Superior temporal gyrus (tissue), 1 donor: ENCODE measurements at regions not wholly inside any gene's neighbourhood (a gene's known extent, or its start where the extent isn't known, plus 50 kb on each side); places are given as distances from the start of the nearest gene placed in this dataset.

ENCODE experiments used
- DNase-seq: peaks from one replicate; pipeline ENCODE4 v3.0.0-alpha.2; 2016; ENCODE audit errors: extremely low spot score

- no peak for DNase-seq
Observed at GRCh38 chr10:78785991-78786390, 282.8 kb upstream of the ZMIZ1 start.

DNA sequence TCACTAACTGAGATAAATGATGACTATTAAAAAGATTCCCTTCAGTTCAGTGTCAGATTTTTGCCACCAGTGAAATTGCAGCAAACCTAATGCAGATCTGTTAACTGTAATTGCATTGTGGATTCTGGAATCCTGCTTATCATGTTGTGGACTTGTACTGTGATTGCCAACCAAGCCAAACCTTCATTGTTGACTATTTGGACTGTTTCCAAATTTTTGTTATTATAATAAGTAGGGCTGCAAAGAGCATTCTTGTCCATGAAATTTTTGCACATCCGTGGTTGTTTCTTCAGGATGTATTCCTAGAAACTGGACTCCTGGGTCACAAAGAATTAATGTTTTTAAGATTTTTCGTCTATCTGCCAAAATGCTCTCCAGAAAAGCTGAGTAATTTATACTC, 281.6 kb upstream of the ZMIZ1 start:
- no peak for DNase-seq

- DNase-seq: peak; percentile 61
Observed at GRCh38 chr10:78794736-78795455, 273.9 kb upstream of the ZMIZ1 start.

DNA sequence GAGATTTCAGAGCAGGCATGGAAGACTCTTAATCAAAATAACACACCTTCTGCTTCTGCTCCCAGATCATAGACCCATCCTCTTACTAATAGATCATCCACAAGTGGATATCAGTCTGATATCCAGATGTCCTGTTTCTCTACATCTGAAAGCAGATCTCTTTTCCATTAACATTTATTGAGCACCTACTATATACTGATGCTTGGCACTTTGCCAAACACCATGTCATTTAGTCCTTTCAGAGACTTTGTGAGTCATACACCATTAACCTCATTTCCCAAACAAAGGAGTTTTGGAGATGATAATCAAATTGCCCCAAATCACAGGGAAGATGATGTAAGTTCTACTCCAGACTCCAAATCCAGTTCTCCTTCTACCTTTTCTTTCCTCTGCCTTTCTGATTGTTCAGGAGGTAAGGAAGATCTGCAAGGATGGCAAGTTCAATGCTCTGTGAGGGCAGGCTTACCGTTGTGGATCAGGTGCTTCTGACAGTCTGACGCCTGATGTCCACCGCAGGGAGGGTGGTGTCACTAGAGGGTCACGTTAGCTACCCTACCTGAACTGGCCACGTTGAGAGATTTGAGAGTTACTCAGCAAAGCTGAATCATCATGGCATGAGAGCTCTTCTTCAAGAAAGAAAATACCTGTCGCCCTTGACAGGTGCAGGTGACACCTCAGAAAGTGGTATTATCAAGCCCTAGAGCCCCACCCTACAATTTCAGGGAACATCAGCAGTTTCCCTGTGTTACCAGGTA, 269.6 kb upstream of the ZMIZ1 start:
- no peak for DNase-seq

DNA sequence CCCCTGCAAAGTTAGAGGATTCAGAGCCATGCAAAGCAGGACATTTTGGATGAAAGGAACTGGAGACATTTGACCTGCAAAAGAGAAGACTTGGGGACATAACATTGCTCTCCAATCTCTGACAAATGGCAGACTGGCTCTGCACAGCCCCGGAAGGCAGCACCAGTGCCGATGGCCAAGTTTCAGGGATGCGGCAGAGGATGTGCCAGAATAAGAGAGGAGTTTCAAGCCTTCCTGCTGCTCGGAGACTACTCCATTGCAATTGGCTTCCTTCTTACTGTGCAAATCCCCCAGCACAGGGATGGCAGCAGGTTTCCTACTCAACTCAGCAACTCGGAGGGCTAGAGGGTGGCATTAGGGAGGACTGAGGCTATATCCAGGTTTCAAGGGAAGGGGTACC, 268.8 kb upstream of the ZMIZ1 start:
- no peak for DNase-seq

DNA sequence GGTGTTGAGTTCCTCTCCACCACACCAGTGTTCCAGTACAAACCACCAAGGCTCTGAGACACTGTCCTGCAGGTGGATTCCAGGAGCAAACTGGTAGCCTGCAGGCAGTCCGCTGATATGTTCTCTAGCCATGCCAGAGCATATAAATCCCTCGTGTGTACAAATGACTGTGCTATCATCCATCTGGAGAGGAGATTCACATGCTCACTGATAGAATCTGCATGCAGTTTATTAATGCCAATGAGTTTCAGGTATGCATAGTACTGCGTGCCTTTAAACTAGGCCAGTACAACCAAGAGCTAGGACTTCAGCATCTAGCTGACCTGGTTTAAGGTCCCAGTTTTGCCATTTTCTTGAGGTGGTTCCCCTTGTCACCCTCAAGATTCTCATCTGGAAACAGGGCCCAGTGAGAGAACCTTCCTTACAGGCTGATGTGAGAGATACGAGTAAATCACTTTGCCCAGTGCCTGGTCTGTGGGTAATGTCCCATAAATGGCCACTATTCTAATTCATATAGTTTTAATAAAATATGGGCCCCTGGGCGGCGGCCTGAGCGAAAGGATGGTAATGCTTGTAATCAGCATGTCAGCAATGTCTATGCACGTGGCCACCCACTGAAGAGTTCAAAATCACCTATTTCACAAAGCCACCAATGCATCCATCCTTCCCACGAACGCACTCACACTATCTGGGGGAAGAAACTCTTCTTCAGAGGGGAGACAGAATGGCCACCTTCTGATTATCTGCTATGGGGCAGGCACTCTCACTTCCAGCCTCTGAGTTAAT, 268.0 kb upstream of the ZMIZ1 start:
- DNase-seq: no peak

- no peak for DNase-seq
Observed at GRCh38 chr10:78802431-78802830, 266.3 kb upstream of the ZMIZ1 start.

- DNase-seq: no peak
Observed at GRCh38 chr10:78802866-78803265, 265.9 kb upstream of the ZMIZ1 start.

DNA sequence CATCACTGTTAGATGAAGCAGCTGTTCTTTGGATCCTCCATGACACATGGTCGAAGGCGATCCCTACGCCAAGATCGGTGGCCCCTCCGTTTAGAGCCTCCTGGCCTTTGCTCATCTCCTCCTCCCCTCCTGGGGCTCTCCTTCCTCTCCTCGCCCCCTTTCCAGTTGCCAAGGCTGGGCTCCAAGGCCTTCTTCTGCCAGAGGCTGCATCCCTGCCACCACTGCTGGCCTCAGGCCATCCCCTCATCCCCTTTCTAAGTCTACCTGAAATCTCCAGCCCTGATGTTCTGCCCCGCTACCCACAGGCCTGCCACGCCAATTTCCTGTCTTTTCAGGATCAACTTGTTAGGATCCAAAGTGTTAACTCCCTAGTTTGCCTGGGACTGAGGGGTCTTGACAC, 265.1 kb upstream of the ZMIZ1 start:
- no peak for DNase-seq

- no peak for DNase-seq
Observed at GRCh38 chr10:78804411-78805032, 264.2 kb upstream of the ZMIZ1 start.

- no peak for DNase-seq
Observed at GRCh38 chr10:78805176-78805575, 263.6 kb upstream of the ZMIZ1 start.

DNA sequence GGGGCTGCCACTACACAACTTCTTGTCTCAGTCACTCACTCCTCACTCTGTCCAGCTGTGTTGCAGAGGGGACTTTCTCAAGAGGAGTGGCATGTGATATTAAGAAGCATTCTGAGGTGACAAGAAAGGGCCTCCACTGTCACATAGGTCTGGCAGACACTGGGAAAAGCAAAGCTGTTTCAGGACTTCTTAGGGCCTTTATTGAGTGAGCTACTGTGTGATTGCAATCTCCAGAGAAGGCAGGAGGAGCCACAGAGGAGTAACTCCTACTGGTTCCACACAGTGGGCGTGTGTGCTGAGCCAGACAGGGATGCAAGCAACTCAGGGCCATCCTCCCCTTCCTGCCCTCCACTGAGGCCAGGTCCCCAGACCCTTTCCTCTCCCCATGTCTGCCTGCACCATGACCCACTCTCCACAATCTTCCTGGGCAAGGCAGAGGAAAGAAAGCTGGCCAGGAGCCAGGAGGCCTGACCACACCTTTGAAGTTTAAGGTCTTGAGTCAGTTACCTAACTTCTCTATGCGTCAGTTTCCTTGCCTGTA, 262.0 kb upstream of the ZMIZ1 start:
- no peak for DNase-seq

- DNase-seq: no peak
Observed at GRCh38 chr10:78807504-78808203, 261.1 kb upstream of the ZMIZ1 start.

GRCh38 chr10:78808286-78808685, 260.5 kb upstream of the ZMIZ1 start:
- no peak for DNase-seq

GRCh38 chr10:78808736-78809367, 259.9 kb upstream of the ZMIZ1 start:
- DNase-seq: no peak

- DNase-seq: no peak
Observed at GRCh38 chr10:78811174-78811573, 257.6 kb upstream of the ZMIZ1 start.

- no peak for DNase-seq
Observed at GRCh38 chr10:78812571-78813318, 256.0 kb upstream of the ZMIZ1 start.

GRCh38 chr10:78813526-78813925, 255.2 kb upstream of the ZMIZ1 start:
- no peak for DNase-seq

GRCh38 chr10:78813998-78814399, 254.8 kb upstream of the ZMIZ1 start:
- DNase-seq: no peak

GRCh38 chr10:78814407-78814806, 254.4 kb upstream of the ZMIZ1 start:
- DNase-seq: no peak
